Lower leg skin (tissue), 3 donors: ENCODE measurements at regions not wholly inside any gene's neighbourhood (a gene's known extent, or its start where the extent isn't known, plus 50 kb on each side); places are given as distances from the start of the nearest gene placed in this dataset.

Experiments
- CTCF ChIP-seq, 3 donors: fragments of 450-650 bp; IDR thresholded peaks; one replicate each; pipeline ENCODE4 v1.5.1; 2016; ENCODE audit warnings: antibody characterized with exemption in 3 of 3, mild to moderate bottlenecking in 3 of 3, moderate library complexity in 2 of 3
- POLR2A ChIP-seq, 2 donors: fragments of 450-650 bp; IDR thresholded peaks; one replicate each; pipeline ENCODE4 v1.6.1; 2016 to 2017; ENCODE audit warnings: antibody characterized with exemption in 2 of 2, mild to moderate bottlenecking in 1 of 2, moderate library complexity in 1 of 2

- no peak for TF ChIP-seq CTCF (IDR thresholded peaks at IDR 0.05)
- no peak for TF ChIP-seq POLR2A (IDR thresholded peaks at IDR 0.05)
Observed at GRCh38 chr14:38385836-38386235, 129.9 kb upstream of the CLEC14A start.
